Right renal cortex interstitium (tissue), 3 donors: ENCODE measurements at regions not wholly inside any gene's neighbourhood (a gene's known extent, or its start where the extent isn't known, plus 50 kb on each side); places are given as distances from the start of the nearest gene placed in this dataset.
"Not testable (repeated sequence)": the region's sequence is repeated elsewhere in the genome, so short reads cannot be mapped to it uniquely, and the experiment has no call there.

ENCODE experiments used
- DNase-seq, 3 donors: peaks; one replicate each; pipeline ENCODE4 v3.0.0-alpha.2; 2013; ENCODE audit warnings: low read depth in 3 of 3, low spot score in 2 of 3

DNA sequence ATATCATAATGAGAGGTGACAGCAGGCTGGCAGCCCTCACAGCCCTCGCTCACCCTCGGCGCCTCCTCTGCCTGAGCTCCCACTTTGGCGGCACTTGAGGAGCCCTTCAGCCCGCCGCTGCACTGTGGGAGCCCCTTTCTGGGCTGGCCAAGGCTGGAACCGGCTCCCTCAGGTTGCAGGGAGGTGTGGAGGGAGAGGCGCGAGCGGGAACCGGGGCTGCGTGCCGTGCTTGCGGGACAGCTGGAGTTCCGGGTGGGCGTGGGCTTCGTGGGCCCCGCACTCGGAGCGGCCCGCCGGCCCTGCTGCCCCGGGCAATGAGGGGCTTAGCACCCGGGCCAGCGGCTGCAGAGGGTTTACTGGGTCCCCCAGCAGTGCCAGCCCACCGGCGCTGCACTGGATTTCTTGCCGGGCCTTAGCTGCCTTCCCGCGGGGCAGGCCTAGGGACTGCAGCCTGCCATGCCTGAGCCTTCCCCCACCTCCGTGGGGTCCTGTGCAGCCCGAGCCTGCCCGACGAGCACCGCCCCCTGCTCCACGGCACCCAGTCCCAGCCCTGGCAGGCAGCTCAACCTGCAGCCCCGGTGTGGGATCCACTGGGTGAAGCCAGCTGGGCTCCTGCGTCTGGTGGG is 147.7 kb downstream of the TLR4 start:
- DNase-seq, result not testable (repeated sequence)

- no peak for DNase-seq
These were observed 154.4 kb downstream of the TLR4 start for GRCh38 chr9:117858561-117858960.

GRCh38 chr9:117860849-117861248 is 156.6 kb downstream of the TLR4 start:
- DNase-seq, result no peak

DNA sequence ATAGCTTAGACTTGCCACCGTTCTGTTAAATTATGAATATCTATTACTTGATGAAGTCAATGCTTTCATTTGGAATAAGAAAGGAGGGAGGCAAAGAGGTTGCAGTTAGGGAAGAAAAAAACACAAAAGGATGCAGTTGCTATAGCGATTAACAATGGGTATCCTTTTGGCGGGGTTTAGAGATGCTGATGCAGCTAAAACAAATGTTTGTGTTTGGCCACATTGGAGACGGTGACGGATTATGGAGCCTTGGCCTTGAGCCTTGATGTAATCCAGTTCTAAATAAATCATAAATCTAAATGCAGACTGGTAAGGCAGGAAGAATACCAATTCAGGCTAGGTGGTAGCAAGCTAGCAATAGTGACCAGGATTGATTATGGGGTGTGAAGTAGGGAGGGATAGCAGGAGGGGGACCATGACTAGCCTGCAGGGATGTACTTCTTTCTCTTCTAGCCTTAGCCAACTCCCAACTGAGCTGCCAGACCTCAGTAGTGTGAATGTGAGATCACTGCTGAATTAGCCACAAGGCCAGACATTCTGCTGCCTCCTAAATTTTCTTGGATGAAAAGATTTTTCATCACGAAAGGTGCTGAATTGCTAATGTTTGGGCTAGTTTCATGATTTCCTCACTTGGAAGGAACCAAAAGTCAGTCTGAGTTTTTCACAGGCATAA is 160.3 kb downstream of the TLR4 start:
- no peak for DNase-seq

GRCh38 chr9:117868594-117868993 is 164.4 kb downstream of the TLR4 start:
- DNase-seq, result no peak

GRCh38 chr9:117869287-117869686 is 165.1 kb downstream of the TLR4 start:
- DNase-seq, result no peak

GRCh38 chr9:117869712-117870111 is 165.5 kb downstream of the TLR4 start:
- DNase-seq, result no peak

GRCh38 chr9:117873664-117874063 is 169.5 kb downstream of the TLR4 start:
- DNase-seq, result no peak

- DNase-seq, result no peak
These were observed 171.7 kb downstream of the TLR4 start for GRCh38 chr9:117875886-117876285.

GRCh38 chr9:117882171-117882570 is 178.0 kb downstream of the TLR4 start:
- no peak for DNase-seq

DNA sequence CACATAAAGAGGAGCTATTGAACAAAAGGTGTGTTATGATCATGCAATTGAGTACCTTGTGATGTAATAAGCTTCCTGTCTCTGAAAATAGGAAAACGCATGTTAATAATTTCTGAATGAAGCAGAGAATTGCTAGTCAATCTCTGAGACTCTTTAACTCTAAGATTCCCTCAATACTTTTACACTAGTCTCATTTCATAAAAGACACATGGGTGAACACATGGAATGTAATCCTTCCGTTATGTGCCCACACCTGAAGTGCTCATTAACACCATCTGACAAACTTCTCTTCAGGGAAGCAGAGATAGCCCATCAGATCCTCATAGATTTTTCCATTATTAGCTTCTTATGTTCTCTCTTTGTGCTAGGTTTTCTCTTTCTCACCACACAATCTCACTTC is 182.4 kb downstream of the TLR4 start:
- DNase-seq, result no peak

GRCh38 chr9:117887383-117887782 is 183.2 kb downstream of the TLR4 start:
- DNase-seq, result no peak

GRCh38 chr9:117887941-117888340 is 183.7 kb downstream of the TLR4 start:
- DNase-seq, result no peak

GRCh38 chr9:117903453-117903852 is 199.2 kb downstream of the TLR4 start:
- DNase-seq, result no peak

GRCh38 chr9:117906763-117907162 is 202.6 kb downstream of the TLR4 start:
- no peak for DNase-seq

DNA sequence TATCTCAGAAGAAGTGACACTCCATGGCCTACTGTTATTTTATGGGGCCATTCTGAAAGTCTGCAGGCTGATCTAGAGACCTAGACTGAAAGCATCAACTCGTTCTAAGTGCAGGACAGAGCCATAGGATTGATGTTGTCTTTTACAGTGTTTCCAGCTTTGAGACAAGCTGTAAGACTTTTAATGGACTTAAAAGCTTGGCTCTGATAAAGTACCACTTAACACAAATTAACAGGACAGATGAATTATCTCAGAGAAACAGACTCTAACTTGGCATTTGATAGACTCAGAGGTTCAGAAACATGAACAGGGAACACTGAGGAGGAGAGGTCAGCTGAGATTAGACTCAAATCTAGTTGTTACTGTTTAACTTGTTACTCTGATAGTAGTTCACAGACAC is 203.2 kb downstream of the TLR4 start:
- DNase-seq, result no peak

- no peak for DNase-seq
These were observed 212.1 kb downstream of the TLR4 start for GRCh38 chr9:117916291-117916690.

- DNase-seq, result no peak
These were observed 213.7 kb downstream of the TLR4 start for GRCh38 chr9:117917873-117918272.

- DNase-seq, result no peak
These were observed 215.3 kb downstream of the TLR4 start for GRCh38 chr9:117919538-117919937.

DNA sequence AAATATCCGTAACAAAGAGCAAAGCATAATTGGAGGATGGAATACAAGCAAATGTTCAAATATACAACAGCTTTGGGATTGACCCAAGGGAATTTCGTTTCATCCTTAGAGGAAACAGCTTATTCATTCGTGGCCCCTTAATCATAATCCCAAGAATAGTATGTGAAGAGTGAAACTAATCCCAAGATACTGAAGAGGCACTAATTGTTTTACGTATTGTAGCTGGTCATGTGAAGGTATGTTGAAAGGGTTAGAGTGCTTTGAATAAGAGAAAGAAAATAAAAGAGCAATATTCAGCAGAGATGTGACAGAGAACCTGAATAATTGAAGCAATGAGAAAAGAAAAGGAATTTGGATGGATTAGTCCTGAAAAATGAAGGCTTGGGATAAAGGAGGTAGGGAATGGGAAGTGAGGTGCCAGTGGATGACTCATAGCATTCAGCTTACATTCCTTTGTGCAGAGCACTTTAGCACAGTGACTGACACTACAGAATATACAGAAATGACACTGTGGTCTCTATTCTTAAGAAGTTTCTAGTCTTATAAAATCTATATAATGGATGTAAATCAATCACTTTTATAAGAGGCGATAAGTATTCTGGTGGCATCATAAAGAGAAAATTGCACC is 221.9 kb downstream of the TLR4 start:
- no peak for DNase-seq

- DNase-seq, result no peak
These were observed 223.2 kb downstream of the TLR4 start for GRCh38 chr9:117927354-117927753.

DNA sequence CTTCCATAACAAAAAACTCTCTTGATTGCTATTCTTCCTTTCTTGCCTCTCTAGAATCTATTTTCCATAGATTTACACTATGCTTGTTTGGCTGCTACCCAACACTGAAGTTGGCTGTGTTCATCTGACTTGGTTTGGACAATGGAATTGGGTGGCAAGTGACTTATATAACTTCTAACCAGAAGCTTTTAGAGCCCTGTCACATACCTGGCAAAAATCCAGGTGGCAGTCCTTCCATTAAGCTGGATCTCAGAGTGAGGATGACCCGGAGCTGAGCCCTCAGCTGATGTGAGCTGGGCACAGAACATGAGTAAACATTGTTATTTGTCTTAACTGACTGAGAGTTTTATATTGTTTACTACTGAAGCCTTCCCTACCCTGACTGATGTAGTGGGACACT is 225.7 kb downstream of the TLR4 start:
- no peak for DNase-seq
